Endodermal cell (in vitro differentiated cells): ENCODE measurements at regions not wholly inside any gene's neighbourhood (a gene's known extent, or its start where the extent isn't known, plus 50 kb on each side); places are given as distances from the start of the nearest gene placed in this dataset.

ENCODE experiments used
- DNase-seq: peaks from one replicate; pipeline ENCODE4 v3.0.0-alpha.2; 2017
- H3K27ac ChIP-seq: 2 replicates; pipeline ENCODE4 v1.5.1; 2013; ENCODE audit warnings: mild to moderate bottlenecking, low read depth, low read length, moderate library complexity
- H3K27me3 ChIP-seq: 2 replicates; pipeline ENCODE4 v1.6.1; 2013; ENCODE audit warnings: mild to moderate bottlenecking, low read length, moderate library complexity; ENCODE audit not compliant: insufficient read depth, control insufficient read depth, poor library complexity, severe bottlenecking
- H3K36me3 ChIP-seq: 2 replicates; pipeline ENCODE4 v1.7.0; 2013; ENCODE audit warnings: mild to moderate bottlenecking, low read length, moderate library complexity; ENCODE audit not compliant: control insufficient read depth, insufficient read depth
- H3K4me1 ChIP-seq: one replicate; pipeline ENCODE4 v1.7.0; 2013; ENCODE audit warnings: low read length; ENCODE audit not compliant: control insufficient read depth, insufficient read depth
- H3K4me3 ChIP-seq: 2 replicates; pipeline ENCODE4 v1.5.1; 2013; ENCODE audit warnings: mild to moderate bottlenecking, low read length, moderate library complexity
- H3K9ac ChIP-seq: 2 replicates; pipeline ENCODE4 v1.6.1; 2013; ENCODE audit warnings: mild to moderate bottlenecking, low read length, moderate library complexity; ENCODE audit not compliant: poor library complexity, severe bottlenecking; ENCODE audit errors: extremely low read depth
- H3K9me3 ChIP-seq: 2 replicates; pipeline ENCODE4 v1.6.1; 2013; ENCODE audit warnings: mild to moderate bottlenecking, low read length, moderate library complexity; ENCODE audit not compliant: control insufficient read depth
- H3K27ac Mint-ChIP-seq: 2 replicates; pipeline ENCODE4 v1.8.0; 2020; ENCODE audit warnings: mixed read lengths
- H3K27me3 Mint-ChIP-seq: 2 replicates; pipeline ENCODE4 v1.8.0; 2021; ENCODE audit warnings: mild to moderate bottlenecking, mixed read lengths; ENCODE audit not compliant: insufficient read depth
- H3K36me3 Mint-ChIP-seq: 2 replicates; pipeline ENCODE4 v1.8.0; 2020; ENCODE audit warnings: low read depth, mixed read lengths
- H3K4me1 Mint-ChIP-seq: 2 replicates; pipeline ENCODE4 v1.8.0; 2020; ENCODE audit warnings: mixed read lengths
- H3K4me3 Mint-ChIP-seq: 2 replicates; pipeline ENCODE4 v1.8.0; 2020; ENCODE audit warnings: mild to moderate bottlenecking, moderate library complexity, mixed read lengths
- H3K9me3 Mint-ChIP-seq: 2 replicates; pipeline ENCODE4 v1.8.0; 2020; ENCODE audit warnings: mild to moderate bottlenecking, mixed read lengths
- WGBS, 2 experiments: methylation state at CpG; one replicate each; pipeline versions ENCODE4 v1.1.5 to v1.1.7; 2013; ENCODE audit warnings: missing lambda C conversion rate in 2 of 2, mixed read lengths in 1 of 2; ENCODE audit not compliant: insufficient coverage in 1 of 2, insufficient read length in 1 of 2; 5-methylcytosine and 5-hydroxymethylcytosine counted together
- TF ChIP-seq, protein P1 (sequence below): fragments of 200-600 bp; sonication (generic); conservative IDR thresholded peaks from 2 replicates; pipeline ENCODE4 v1.5.0; 2021; ENCODE audit warnings: antibody characterized with exemption, mild to moderate bottlenecking

DNA sequence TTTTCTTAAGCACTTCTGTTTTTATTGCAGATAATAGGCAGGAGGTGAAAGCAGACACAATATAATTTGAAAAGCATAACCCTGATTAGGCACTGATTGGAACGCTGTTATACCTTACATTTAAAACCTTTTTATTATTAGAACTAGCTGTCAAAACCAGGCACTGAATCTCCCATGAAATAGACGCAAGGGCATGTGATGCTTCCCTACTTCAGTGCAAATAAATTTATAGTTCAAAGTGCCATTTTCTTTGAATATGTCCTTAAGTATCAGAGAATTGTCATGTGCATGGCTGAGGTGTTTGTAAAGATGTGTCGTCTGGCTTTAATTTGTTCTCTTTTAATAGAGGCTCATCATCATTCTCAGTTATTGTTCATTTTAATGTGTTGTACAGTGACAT lies 386.0 kb downstream of the NR2F2 start:
- H3K9me3 ChIP-seq: no peaks in the 10 kb centered on the region

DNA sequence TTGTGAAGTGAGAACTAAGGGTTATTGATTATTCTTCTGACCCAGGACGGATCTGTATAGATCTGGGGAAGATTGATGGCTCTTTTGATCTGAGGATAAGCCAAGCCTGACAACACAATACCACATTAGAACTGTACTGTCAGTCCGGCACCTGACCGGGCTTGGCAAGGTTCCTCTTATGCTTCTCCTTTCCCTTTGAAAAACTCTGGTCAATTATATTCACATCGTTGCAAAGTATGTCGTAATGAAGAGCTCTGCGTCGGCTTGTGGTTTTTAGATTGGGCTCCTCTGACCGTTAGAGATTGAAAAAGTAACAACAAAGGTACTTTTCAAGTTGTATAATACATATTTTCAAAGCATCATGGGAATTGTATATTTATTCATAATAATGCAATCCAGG lies 389.8 kb downstream of the NR2F2 start:
- Histone ChIP-seq H3K27ac (no peak overlapping the region), H3K9me3 (no peaks in the 10 kb centered on the region), H3K4me1 (peaks cover 7% of the 10 kb centered on the region), H3K4me3 (no peak overlapping the region), H3K27me3 (no peaks in the 10 kb centered on the region), H3K9ac (no peak overlapping the region), H3K36me3 (no peaks in the 10 kb centered on the region)
- DNase-seq: no peak
- no peak overlapping the region for H3K27ac Mint-ChIP-seq
- TF ChIP-seq, protein P1, sequence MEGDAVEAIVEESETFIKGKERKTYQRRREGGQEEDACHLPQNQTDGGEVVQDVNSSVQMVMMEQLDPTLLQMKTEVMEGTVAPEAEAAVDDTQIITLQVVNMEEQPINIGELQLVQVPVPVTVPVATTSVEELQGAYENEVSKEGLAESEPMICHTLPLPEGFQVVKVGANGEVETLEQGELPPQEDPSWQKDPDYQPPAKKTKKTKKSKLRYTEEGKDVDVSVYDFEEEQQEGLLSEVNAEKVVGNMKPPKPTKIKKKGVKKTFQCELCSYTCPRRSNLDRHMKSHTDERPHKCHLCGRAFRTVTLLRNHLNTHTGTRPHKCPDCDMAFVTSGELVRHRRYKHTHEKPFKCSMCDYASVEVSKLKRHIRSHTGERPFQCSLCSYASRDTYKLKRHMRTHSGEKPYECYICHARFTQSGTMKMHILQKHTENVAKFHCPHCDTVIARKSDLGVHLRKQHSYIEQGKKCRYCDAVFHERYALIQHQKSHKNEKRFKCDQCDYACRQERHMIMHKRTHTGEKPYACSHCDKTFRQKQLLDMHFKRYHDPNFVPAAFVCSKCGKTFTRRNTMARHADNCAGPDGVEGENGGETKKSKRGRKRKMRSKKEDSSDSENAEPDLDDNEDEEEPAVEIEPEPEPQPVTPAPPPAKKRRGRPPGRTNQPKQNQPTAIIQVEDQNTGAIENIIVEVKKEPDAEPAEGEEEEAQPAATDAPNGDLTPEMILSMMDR: no peak
- no peak overlapping the region for H3K4me3 Mint-ChIP-seq
- H3K27me3 Mint-ChIP-seq: no peaks in the 10 kb centered on the region
- WGBS, 2 experiments: 65 to 85% methylated on average over 2 to 8 of the region's 8 CpGs
- peaks cover 11% of the 10 kb centered on the region for H3K4me1 Mint-ChIP-seq
- H3K9me3 Mint-ChIP-seq: no peaks in the 10 kb centered on the region
- H3K36me3 Mint-ChIP-seq: no peaks in the 10 kb centered on the region

More for the DNA sequence above, 386.0 kb downstream of the NR2F2 start:
- Histone ChIP-seq H3K36me3 (no peaks in the 10 kb centered on the region), H3K4me1 (peaks cover 7% of the 10 kb centered on the region), H3K4me3 (no peak overlapping the region), H3K27me3 (no peaks in the 10 kb centered on the region), H3K27ac (no peak overlapping the region), H3K9ac (no peak overlapping the region)
- Mint-ChIP-seq H3K4me3 (no peak overlapping the region), H3K9me3 (no peaks in the 10 kb centered on the region), H3K4me1 (peaks cover 11% of the 10 kb centered on the region), H3K27ac (no peak overlapping the region), H3K36me3 (no peaks in the 10 kb centered on the region), H3K27me3 (no peaks in the 10 kb centered on the region)
- DNase-seq: no peak
- WGBS, 2 experiments: 87 to 100% methylated on average over 2 to 3 of the region's 3 CpGs
- TF ChIP-seq, protein P1: no peak

DNA sequence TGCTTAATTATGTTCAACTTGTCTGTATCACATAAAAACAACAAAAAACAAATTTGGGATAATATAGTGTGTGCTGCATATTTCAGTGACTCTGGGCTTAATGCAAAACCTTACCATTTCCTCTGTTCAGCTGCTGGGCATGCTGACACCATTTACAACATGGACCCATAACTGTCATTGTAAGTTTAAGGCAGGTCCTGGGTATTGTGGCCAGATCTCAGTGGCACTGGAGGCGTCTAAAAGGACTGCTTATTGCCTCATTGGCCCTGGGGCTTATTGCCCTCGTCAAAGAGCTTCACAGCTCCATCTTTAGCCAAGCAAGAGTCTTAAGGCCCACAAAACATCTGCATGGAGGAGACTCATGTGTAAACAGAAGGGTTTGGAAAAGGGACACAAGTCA lies 390.2 kb downstream of the NR2F2 start:
- no peaks in the 10 kb centered on the region for H3K9me3 Mint-ChIP-seq
- Histone ChIP-seq H3K36me3 (no peaks in the 10 kb centered on the region), H3K27ac (no peak overlapping the region), H3K9ac (no peak overlapping the region), H3K4me1 (peaks cover 7% of the 10 kb centered on the region), H3K9me3 (no peaks in the 10 kb centered on the region), H3K27me3 (no peaks in the 10 kb centered on the region), H3K4me3 (no peak overlapping the region)
- no peak overlapping the region for H3K27ac Mint-ChIP-seq
- TF ChIP-seq, protein P1: no peak
- no peaks in the 10 kb centered on the region for H3K27me3 Mint-ChIP-seq
- no peak overlapping the region for H3K4me3 Mint-ChIP-seq
- peaks cover 11% of the 10 kb centered on the region for H3K4me1 Mint-ChIP-seq
- no peaks in the 10 kb centered on the region for H3K36me3 Mint-ChIP-seq
- 86 to 100% methylated on average over 2 of the region's 2 CpGs for WGBS, 2 experiments
- DNase-seq: no peak
